HL-60 (cell line): ENCODE measurements at regions not wholly inside any gene's neighbourhood (a gene's known extent, or its start where the extent isn't known, plus 50 kb on each side); places are given as distances from the start of the nearest gene placed in this dataset.
"Not testable (repeated sequence)": the region's sequence is repeated elsewhere in the genome, so short reads cannot be mapped to it uniquely, and the experiment has no call there.

Experiments used
- DNase-seq, 2 experiments: peaks; one replicate each; pipeline ENCODE4 v3.0.0-alpha.2; 2010 to 2020; ENCODE audit warnings: low read depth in 1 of 2, low spot score in 1 of 2
- H3K27ac ChIP-seq: fragments of 250-450 bp; sonication (Bioruptor Pico); replicated peaks from 2 replicates; pipeline ENCODE4 v1.5.1; 2020; ENCODE audit warnings: mild to moderate bottlenecking, moderate library complexity
- H3K27me3 ChIP-seq: fragments of 250-450 bp; sonication (Bioruptor Pico); 2 replicates; pipeline ENCODE4 v1.5.1; 2021; ENCODE audit warnings: mild to moderate bottlenecking, moderate library complexity; ENCODE audit not compliant: insufficient read depth, poor library complexity, severe bottlenecking
- H3K4me3 ChIP-seq: replicated peaks from 2 replicates; pipeline ENCODE4 v1.5.1; 2011; ENCODE audit warnings: mild to moderate bottlenecking, control low read depth, low read length; ENCODE audit not compliant: insufficient read depth
- CTCF ChIP-seq: IDR thresholded peaks from one replicate; pipeline ENCODE4 v1.5.1; 2011; ENCODE audit warnings: low read length, control low read depth, inconsistent platforms; ENCODE audit not compliant: insufficient read depth
- GABPA ChIP-seq: IDR thresholded peaks from 2 replicates; pipeline ENCODE4 v1.6.1; 2012; ENCODE audit warnings: low read depth
- POLR2AphosphoS5 ChIP-seq: IDR thresholded peaks from 2 replicates; pipeline ENCODE4 v1.6.1; 2012; ENCODE audit warnings: low read depth
- REST ChIP-seq: IDR thresholded peaks from 2 replicates; pipeline ENCODE4 v1.6.1; 2012; ENCODE audit warnings: low read depth; ENCODE audit not compliant: insufficient replicate concordance
- SPI1 ChIP-seq: IDR thresholded peaks from 2 replicates; pipeline ENCODE4 v1.6.1; 2012; ENCODE audit warnings: low read depth, mild to moderate bottlenecking, borderline replicate concordance

GRCh38 chr19:30113186-30113585 lies 171.1 kb downstream of the URI1 start:
- H3K27me3 ChIP-seq: no peaks in the 10 kb centered on the region

GRCh38 chr19:30114095-30114494 lies 172.1 kb downstream of the URI1 start:
- H3K27me3 ChIP-seq, DNase-seq, H3K4me3 ChIP-seq, H3K27ac ChIP-seq: not testable (repeated sequence)

More at GRCh38 chr19:30113186-30113585, 171.1 kb downstream of the URI1 start:
- TF ChIP-seq CTCF: no peak
- no peak for TF ChIP-seq REST
- TF ChIP-seq SPI1: no peak
- no peak for TF ChIP-seq POLR2AphosphoS5
- TF ChIP-seq GABPA: no peak
- H3K27ac ChIP-seq: no peak overlapping the region
- DNase-seq: no peak
- H3K4me3 ChIP-seq: no peak overlapping the region

- no peak overlapping the region for H3K27ac ChIP-seq
- DNase-seq: no peak
- no peak overlapping the region for H3K4me3 ChIP-seq
- H3K27me3 ChIP-seq: no peaks in the 10 kb centered on the region
- TF ChIP-seq CTCF (no peak), POLR2AphosphoS5 (no peak), REST (no peak), GABPA (no peak), SPI1 (no peak)
These were observed 173.9 kb downstream of the URI1 start for GRCh38 chr19:30115947-30116346.

GRCh38 chr19:30116530-30116929 lies 174.5 kb downstream of the URI1 start:
- no peak overlapping the region for H3K4me3 ChIP-seq
- DNase-seq: no peak
- no peaks in the 10 kb centered on the region for H3K27me3 ChIP-seq
- H3K27ac ChIP-seq: no peak overlapping the region
- TF ChIP-seq SPI1 (no peak), GABPA (no peak), REST (no peak), CTCF (no peak), POLR2AphosphoS5 (no peak)
